ENCODE measurements at regions not wholly inside any gene's neighbourhood (a gene's known extent, or its start where the extent isn't known, plus 50 kb on each side); places are given as distances from the start of the nearest gene placed in this dataset.

- no peak for DNase-seq (ENCODE audit: low spot score)
Measured at GRCh38 chr1:61028136-61028535, 54.2 kb upstream of the NFIA start.

GRCh38 chr1:61018068-61018467 is 64.3 kb upstream of the NFIA start:
- DNase-seq (ENCODE audit: low spot score) = peak; percentile 33

GRCh38 chr1:61017651-61018050 is 64.7 kb upstream of the NFIA start:
- DNase-seq (ENCODE audit: low spot score) = no peak

GRCh38 chr1:61013946-61014667 is 68.3 kb upstream of the NFIA start:
- DNase-seq (ENCODE audit: low spot score) = no peak

GRCh38 chr1:61013189-61013945 is 69.0 kb upstream of the NFIA start:
- peak; percentile 91 for DNase-seq (ENCODE audit: low spot score)

- DNase-seq (ENCODE audit: low spot score) = peak; percentile 70
Measured at GRCh38 chr1:61012341-61012761, 70.0 kb upstream of the NFIA start.

GRCh38 chr1:61011561-61012263 is 70.6 kb upstream of the NFIA start:
- peak; percentile 16 for DNase-seq (ENCODE audit: low spot score)

GRCh38 chr1:61007534-61008364 is 74.6 kb upstream of the NFIA start:
- no peak for DNase-seq (ENCODE audit: low spot score)

- no peak for DNase-seq (ENCODE audit: low spot score)
Measured at GRCh38 chr1:61005614-61006580, 76.5 kb upstream of the NFIA start.

- DNase-seq (ENCODE audit: low spot score) = no peak
Measured at GRCh38 chr1:61004262-61005003, 77.9 kb upstream of the NFIA start.

- no peak for DNase-seq (ENCODE audit: low spot score)
Measured at GRCh38 chr1:61000327-61000726, 82.0 kb upstream of the NFIA start.

- DNase-seq (ENCODE audit: low spot score) = no peak
Measured at GRCh38 chr1:60998786-60999185, 83.6 kb upstream of the NFIA start.

- no peak for DNase-seq (ENCODE audit: low spot score)
Measured at GRCh38 chr1:60994828-60995492, 87.4 kb upstream of the NFIA start.

- peak; percentile 35 for DNase-seq (ENCODE audit: low spot score)
Measured at GRCh38 chr1:60994369-60994768, 88.0 kb upstream of the NFIA start.

GRCh38 chr1:60992165-60992564 is 90.2 kb upstream of the NFIA start:
- no peak for DNase-seq (ENCODE audit: low spot score)

GRCh38 chr1:60990714-60991090 is 91.7 kb upstream of the NFIA start:
- no peak for DNase-seq (ENCODE audit: low spot score)

- DNase-seq (ENCODE audit: low spot score) = no peak
Measured at GRCh38 chr1:60989749-60990713, 92.3 kb upstream of the NFIA start.

- no peak for DNase-seq (ENCODE audit: low spot score)
Measured at GRCh38 chr1:60988891-60989290, 93.5 kb upstream of the NFIA start.
